Fibroblast of skin of right biceps (primary cell): ENCODE measurements at regions not wholly inside any gene's neighbourhood (a gene's known extent, or its start where the extent isn't known, plus 50 kb on each side); places are given as distances from the start of the nearest gene placed in this dataset.
"Not testable (repeated sequence)": the region's sequence is repeated elsewhere in the genome, so short reads cannot be mapped to it uniquely, and the experiment has no call there.

Source experiments
- DNase-seq: peaks from one replicate; pipeline ENCODE4 v3.0.0-alpha.2; 2013

DNA sequence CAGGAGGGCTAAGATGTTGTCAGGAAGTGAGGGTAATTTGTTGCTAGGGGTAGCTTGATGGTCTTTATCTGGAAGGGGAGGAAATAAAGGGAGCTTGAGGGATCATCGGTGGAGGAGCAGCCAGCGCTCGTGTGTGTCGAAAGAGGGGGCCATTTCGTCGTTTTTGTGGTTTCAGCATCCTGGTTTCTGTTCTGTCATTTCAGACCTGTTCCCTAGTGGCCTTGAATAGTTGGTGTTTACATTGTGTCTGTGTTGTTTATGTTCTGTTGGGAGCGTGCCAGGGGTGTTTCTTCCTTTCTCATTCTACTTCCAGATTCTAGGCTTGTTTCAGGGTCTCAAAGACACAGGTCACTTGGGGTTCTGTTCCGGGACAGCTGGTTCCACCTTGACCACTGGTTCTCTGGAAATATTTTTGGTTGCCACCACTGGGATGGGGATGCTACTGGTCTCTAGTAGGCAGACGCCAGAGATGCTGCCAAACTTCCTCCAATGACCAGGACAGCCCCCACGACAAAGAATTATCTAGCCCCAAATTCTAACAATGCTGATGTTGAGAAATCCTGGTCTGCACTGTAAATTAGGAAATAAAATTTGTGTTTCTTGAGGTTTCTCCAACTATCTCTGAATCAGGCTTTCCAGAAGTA is 113.9 kb upstream of the NAA20 start:
- DNase-seq: no peak

DNA sequence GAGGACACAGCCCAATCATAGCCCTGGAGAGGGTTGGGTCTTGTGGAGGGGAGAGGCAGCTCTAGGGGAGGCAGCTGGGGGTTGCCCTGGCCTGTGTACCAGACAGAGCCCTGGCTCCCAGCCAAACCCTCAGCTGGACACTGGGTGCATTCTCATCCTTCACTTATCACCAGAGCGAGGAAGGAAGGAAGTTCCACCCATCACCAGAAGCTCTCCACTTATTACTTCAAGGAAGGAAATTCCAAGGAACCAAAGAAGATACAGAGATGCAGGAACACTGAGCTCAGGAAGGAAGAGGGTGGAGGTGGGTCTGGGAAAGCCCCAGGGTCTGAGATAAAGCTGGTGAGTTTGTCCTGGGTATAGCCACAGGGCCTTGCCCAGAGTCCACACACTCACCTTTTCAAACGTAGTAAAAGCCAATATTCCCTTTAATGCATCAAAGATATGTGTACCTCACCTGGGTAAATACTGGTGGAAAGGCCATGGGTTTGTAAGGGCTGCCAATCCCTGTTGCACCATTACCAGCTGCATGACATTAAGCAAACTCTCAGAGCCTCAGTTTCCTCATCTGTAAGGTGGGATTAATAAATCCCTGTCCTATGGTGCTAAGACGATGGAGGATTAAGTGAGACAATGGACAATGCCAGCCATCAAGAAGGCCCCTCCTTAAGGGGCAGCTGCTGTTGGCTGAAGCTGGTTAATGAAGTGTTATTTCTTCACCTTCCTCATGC is 109.7 kb upstream of the NAA20 start:
- no peak for DNase-seq

DNA sequence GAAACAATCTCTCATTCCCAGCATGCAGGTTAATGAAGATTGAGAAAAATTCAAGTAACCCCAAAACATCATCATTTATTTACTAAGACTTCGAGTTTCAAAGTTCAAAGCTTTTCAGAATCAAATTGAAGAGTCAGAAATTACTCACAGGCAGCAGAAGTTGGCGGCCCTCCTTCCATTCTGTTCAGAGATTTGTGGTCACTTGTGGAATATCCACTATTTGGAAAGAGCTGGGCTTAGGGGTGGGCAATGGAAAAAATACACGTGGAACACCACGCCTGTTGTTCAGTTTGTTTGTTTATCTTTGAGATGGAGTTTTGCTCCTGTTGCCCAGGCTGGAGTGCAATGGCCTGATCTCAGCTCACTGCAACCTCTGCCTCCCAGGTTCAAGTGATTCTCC is 108.6 kb upstream of the NAA20 start:
- no peak for DNase-seq

DNA sequence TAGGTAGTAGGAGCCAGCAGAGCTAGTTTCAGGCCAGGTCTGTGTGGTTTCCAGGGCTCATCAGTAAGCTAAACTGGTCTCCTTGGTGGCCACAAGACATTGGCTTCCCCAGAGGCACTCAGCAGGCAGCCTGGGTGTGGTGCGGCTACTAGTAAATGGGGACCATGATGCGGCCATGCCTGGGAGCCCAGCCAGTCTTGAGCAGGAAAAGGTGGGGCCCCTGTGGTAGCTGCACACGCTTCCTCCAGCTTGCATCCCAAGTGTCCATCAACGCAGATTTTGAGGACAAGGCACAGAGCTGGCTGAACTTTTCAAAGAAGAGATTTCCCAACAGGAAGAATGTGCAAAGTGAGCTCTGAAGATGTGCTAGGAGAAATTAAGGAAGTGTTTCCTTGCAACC is 107.4 kb upstream of the NAA20 start:
- no peak for DNase-seq

DNA sequence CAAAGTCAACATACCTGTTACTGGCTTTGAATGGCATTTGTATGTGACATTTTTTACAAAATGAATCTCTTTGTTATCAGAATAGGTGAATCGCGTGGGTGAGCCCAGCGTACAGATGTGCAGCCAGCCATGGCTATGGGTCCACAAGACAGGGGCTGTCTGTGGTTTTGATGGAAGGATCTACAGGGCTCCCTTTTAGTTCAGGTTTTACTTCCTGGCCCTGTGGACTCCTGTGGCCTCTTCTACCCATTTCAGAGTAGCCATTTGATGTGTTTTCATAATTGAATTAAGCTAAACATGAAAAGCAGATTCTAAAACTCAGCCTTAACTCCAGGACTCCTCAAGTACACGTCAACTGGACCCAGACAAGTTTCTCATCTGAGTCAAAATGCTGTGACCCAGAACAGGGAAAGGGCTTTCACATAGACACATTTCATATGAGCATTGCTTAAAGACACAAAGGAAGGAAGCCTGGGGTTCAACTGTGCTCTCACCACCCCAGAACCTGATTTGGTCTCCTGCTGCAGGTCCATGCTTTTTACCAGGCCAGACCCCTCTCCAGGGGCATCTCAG is 105.3 kb upstream of the NAA20 start:
- no peak for DNase-seq

DNA sequence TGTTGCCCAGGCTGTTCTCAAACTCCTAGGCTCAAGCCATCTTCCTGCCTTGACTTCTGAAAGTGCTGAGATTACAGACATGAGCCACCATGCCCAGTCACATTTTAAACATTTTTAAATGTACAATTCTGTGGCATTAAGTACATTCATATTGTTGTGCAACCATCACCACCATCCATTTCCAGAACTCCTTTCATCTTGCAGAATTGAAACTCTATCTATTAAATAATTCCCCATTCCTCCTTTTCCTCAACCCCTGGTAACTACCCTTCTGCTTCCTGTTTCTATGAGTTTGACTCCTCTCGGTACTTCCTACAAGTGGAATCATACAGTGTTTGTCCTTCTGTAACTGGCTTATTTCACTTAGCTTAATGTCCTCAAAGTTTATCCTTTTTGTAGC is 103.8 kb upstream of the NAA20 start:
- no peak for DNase-seq

DNA sequence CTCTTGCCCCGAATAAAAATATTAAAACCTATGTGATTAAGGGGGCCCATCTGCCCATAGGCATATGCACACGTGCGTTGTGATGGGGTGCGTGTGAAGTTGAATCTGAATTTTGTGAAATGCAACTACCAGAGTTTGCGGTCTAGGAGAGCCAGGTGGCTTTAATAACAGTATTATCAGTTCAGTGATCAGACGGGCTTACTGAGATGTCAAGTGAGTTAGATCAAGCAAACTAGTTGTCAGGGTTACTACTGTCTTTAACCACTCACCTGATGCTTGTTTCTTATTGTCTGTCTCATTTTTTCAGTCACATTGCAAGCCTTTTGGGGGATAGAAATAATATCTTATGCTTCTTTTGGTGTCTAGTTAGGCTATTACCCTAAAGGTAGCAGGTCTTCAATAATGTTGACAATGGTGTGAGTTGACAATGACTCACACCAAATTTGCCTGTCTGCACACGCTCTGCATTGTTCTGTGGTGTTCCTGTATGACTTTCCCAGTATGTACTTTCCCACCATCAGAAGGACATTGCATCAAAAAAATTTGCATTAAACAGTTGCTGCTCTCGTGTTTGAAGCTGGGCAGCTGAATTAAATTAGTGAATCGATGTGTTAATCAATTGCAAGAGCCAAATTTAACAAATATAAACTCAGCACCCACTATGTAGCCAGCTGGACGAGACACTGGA is 103.1 kb upstream of the NAA20 start:
- peak; percentile 39 for DNase-seq

DNA sequence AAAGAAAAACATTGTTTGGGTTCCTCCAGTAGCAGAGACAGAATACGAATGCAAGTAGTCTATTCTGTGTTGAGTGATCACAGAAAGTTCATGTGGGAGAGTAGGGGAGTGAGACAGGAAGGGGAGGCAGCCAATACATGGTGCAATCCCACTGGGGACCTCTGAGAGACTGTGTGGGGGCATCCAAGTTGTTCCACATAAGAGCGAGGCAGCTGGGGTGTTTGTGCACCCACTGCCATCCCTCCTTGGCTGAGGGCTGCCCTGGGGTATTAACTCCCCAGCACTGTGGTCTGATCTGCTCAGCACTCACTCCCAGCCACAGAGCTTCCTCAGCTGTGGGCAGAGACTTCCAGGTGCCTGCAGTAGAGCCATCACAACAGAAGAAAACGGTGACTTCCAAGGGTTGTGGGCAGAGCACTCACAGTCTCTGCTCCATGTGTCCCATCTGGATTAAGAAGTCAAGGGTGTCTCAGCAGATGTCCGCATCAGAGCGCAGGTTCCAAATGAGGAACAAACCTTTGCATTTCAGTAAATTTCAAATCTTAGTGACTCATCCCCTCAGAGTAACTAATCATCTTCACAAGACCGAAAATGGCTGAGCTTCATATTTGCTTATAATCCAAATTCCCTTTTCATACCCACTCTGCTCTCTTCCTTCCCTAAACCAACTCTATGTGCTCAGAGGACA is 101.9 kb upstream of the NAA20 start:
- no peak for DNase-seq

DNA sequence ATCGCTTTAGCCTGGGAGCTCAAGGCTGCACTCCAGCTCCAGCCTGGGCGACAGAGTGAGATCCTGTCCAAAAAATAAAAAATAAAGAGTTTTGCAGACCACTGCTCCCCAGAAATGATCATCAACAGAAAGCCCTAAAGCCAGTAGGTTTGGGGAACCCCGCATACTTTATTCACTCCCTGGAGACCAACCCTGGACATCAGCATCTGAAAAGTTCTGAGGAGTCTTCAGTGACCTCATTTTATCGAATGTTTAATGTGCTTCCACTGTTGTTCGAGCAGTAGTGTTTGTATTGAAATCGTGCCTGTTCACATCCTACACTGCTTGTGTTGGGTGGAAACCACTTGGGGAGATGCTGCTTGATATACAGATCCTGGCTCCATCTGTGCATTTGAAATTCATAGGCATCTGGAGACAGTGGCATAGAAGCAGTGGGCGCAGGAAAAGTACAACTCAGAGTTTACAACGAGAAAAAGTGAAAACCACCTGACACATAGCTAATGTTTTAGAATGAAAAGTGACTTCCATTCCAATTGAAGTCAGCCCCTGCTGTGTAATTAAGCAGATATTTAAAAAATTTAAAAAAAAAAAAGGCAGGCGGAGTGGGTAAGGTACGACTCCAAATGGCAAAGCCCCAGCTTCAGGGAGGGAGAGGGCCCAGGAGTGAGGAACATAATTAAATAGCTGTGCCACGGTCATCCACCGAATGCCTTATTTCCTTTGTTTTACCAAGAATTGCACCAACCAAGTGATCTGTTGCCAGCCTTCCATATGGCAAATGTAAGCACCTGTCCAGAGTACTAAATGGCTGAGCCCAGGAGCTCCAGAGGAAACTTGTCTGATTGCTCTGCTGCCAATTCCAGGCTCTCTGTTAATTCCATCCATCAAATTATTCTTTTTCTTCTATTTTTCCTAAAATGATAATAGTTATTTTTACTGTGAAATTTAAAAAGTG is 100.4 kb upstream of the NAA20 start:
- DNase-seq: no peak

DNA sequence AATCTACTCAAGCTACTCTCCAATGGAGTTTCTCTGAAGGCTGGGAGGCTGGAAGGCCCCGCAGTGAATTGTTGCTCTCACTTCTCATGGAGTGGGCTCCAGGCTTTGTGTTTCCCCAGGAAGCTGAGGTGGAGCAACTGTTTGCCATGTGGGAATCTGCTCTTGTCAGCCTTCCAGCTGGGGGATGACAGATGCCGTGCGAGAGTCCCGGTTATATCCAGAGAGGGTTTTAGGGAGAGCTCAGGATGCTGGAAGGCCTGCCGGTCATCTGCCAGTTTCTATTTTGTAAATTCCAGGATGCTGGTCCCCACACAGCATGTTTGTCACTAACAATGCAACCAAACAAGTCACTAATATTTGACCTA is 98.2 kb upstream of the NAA20 start:
- DNase-seq: peak; percentile 24

DNA sequence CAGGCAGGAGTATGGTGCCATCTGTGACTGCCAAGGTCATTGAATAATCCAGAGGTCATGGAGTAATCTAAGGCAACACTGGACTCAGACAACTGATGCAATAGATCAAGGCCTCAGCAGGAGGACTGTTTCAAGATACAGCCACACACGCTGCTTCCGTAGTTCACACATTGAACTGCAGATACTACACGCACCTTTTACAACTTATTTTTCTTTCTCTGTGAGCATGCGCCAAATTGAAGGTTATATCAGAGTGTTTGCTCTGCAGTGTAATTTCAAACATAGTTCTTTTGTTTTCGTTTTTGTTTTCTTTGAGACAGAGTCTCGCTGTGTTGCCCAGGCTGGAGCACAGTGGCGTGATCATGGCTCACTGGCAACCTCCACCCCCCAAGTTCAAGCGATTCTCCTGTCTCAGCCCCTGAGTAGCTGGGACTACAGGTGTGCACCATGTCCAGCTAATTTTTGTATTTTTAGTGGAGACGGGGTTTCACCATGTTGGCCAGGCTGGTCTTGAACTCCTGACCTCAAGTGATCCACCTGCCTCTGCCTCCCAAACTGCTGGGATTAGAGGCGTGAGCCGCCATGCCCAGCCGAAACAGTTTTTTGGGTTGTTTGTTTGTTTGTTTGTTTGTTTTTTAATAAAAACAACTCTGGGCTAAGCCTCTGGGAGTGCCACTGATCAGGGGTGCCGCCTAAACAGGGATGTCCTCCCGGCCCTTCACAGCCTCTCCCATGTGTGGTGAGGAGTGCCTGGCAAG is 96.6 kb upstream of the NAA20 start:
- no peak for DNase-seq

DNA sequence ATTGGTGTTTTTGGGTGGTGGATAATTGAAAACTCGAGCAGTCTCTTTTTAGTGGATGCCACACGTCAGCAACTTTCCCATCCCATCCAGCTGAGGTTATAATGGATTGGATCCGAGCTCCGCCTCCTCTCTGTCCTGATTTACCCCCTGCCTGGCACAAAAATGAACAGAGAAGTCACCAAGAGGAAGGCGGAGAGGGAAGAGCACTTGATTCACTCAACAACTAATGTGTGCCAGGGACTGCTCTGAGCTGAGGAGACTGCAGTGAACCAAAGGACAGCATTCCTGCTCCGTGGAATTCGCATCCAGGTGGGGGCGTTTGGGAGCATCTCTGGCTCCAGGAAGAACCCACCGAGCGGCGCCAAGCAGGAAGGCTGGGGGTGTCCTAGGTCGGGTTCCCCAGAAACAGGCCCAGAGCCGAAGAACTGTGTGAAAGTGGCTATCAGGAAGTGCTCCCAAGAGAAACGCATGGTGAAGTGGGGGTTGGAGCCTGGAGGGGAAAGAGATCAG is 95.8 kb upstream of the NAA20 start:
- DNase-seq: peak; percentile 27

DNA sequence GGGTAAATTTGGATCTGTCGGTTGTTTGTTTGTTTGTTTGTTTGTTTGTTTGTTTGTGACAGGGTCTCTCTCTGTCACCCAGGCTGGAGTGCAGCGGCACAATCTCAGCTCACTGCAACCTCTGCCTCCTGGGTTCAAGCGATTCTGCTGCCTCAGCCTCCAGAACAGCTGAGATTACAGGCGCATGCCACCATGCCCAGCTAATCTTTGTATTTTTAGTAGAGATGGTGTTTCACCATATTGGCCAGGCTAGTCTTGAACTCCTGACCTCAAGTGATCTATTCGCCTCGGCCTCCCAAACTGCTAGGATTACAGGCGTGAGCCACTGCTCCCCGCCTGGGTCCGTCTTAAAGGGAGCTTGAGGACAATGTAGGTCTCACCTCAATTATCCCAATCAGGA is 95.3 kb upstream of the NAA20 start:
- DNase-seq: not testable (repeated sequence)

DNA sequence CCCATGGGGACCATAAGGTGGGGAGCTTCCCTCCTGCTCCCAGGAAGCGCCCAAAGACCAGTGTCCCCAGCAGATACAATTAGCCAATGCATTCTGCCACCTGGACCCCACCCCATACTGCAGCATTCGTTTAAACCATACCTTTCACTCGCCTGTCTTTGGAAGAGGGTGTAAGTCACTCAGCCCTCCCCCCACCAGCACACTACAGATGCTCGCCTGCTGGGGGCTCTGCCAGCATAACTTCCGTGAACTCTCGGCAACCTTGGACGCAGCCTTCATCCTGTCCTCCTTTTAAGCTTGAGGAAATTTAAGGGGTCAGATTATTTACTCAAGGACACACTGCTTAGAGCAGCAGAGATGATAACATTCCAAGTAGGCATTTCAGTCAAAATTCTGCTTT is 94.4 kb upstream of the NAA20 start:
- no peak for DNase-seq

DNA sequence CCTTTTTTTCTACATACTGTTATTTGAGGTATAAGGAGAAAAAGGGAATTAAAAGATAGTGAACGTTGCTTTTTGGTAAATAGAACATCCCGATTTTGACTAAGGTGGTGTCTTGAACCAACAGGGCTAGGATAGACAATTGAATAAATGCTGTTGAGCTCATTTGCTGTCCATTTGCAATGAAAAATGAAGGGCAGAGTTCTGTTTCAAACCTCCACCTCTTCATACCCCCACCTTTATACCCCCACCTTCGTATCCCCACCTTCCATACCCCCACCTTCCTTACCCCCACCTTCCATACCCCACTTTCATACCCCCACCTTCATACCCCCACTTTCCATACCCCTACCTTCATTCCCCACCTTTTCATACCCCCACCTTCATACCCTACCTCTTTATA is 93.4 kb upstream of the NAA20 start:
- no peak for DNase-seq

DNA sequence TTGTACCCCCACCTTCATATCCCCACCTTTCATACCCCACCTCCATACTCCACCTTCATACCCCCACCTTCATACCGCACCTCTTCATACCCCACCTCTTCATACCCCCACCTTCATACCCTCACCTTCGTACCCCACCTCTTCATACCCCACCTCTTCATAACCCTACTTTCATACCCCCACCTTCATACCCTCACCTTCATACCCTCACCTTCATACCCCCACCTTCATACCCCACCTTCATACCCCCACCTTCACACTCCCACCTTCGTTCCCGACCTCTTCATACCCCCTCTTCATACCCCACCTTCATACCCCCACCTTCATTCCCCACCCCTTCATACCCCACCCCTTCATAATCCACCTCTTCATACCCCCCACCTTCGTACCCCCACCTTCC is 92.9 kb upstream of the NAA20 start:
- DNase-seq: no peak

DNA sequence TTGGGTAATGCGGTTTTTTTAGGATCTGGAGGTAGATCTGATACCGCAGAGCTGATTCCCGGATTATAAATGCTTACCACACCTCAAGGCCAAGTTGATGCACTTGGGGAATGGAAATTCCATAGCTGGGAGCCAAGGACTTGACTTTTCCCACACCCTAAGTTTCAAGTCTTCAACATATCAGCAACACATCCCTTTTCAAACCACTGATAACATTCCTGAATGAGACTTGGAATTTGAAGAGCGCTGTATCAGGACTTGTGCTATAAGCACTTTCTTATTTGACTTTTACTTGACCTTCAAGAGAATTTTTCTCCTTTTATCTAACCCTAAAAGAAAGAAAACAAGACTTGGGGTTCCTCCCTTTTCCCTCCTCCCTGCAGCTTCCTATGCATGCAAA is 90.6 kb upstream of the NAA20 start:
- DNase-seq: peak; percentile 21

DNA sequence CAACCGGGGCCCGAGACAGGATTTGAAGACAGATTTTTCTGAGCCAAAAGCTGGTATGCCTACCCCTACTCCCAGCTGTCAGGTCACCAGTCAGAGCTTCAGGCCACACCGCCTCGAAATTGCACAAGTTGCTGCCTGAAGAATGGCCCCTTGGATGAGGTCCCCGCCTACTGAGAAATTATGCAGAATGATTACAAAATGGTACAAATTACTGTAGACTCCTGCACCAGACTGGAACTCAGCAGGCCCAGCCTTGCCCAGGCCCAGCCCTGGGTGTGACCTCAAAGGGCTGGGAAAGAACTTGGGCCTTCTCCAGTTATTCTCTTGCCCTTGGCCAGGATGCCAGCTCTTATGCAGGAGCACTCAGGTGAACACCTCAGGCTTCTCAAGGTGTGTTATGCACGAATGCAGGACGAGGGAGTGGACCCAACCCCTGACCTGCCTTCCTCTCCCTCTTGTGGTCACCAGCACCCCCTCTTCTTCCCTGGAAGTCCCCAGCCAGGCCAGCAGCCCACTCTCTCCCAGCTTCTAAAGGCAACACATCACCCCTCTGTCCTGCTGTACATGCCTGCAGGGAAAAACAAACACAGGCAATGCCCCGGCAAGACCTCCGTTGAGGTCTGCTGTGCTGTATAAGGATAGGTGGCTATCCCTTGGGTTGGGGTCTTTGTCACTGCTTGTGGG is 88.7 kb upstream of the NAA20 start:
- DNase-seq: no peak

DNA sequence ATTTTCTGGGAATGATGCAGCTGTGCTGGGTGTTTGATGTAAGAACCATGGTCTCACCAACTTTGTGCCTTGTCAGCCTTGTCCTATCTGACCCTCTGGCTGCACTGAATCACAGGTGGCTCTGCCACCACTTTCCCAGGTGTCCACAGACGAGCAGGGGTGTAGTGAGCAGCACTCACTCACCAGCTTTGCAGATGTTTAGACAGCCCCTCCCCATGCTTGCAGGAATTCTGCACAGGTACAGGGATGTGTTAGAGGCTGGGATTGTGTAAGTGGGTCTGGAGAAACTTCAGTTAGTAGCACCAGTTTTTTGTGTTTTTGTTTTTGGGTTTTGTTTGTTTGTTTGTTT is 88.2 kb upstream of the NAA20 start:
- no peak for DNase-seq

DNA sequence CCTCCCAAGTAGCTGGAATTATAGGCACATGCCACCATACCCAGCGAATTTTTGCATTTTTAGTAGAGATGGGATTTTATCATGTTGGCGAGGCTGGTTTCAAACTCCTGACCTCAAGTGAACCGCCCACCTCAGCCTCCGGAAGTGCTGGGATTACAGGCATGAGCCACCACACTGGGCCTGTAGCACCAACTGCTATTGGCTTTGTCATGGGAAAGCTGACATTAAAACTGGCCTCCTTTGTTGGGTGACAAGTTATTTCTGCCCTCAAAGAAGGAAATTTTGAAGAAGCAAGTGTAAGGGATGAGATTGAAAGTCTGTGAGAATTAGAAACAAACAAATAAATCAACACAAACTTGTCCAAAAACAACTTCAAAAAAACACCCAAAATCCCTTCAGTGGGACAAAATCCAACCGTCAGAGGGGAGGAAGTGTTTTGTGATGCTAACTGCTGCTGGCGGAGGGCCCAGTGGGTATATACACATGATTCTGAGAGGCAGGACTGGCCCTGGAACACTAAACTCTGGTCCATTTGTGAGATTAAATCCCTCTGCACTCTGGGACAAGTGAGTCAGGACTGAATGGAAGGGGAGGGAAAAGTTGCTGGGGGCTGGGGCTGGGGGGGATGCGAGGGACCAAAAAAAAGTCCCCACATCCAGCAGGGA is 87.5 kb upstream of the NAA20 start:
- DNase-seq: no peak
